ENCODE measurements at regions not wholly inside any gene's neighbourhood (a gene's known extent, or its start where the extent isn't known, plus 50 kb on each side); places are given as distances from the start of the nearest gene placed in this dataset.

DNA sequence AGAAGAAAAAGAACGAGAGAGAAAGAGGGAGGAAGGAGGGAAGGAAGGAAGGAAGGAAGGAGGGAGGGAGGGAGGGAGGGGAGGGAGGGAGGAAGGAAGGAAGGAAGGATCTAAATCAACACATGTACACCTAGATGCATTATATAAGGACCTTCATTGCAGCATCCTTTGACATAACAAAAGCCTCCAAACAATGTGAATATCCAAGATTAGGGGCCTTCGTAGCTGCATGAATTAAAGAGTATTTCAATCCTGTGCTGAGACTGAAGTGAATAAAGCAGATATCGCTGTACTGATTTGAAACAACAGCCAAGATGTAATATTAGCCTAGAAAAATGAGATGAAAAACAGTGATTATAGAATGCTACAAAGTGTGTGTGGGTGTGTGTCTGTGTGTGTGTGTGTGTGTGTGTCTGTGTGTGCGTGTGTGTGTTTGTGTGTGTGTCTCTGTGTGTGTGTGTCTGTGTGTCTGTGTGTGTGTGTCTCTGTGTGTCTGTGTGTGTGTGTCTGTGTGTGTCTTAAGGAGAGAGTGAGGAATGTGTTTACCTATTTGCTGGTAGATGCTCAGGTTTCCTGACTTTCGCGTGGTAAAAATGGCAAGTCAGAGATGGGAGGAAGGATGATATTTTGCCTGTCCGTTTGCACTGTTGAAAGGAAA, 129.0 kb upstream of the PTPN1 start:
- TF ChIP-seq, protein P1, sequence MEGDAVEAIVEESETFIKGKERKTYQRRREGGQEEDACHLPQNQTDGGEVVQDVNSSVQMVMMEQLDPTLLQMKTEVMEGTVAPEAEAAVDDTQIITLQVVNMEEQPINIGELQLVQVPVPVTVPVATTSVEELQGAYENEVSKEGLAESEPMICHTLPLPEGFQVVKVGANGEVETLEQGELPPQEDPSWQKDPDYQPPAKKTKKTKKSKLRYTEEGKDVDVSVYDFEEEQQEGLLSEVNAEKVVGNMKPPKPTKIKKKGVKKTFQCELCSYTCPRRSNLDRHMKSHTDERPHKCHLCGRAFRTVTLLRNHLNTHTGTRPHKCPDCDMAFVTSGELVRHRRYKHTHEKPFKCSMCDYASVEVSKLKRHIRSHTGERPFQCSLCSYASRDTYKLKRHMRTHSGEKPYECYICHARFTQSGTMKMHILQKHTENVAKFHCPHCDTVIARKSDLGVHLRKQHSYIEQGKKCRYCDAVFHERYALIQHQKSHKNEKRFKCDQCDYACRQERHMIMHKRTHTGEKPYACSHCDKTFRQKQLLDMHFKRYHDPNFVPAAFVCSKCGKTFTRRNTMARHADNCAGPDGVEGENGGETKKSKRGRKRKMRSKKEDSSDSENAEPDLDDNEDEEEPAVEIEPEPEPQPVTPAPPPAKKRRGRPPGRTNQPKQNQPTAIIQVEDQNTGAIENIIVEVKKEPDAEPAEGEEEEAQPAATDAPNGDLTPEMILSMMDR (IDR thresholded peaks at IDR 0.05), result no peak
- no peak for TF ChIP-seq POLR2AphosphoS5 (IDR thresholded peaks at IDR 0.05; ENCODE audit: insufficient read depth in 1 of 2, low read depth in 1 of 2)
- TF ChIP-seq POLR2A (IDR thresholded peaks at IDR 0.05), result no peak
- H3K27me3 ChIP-seq, result no peaks in the 10 kb centered on the region
- no peak overlapping the region for H3K4me3 ChIP-seq
- no peak for DNase-seq (ENCODE audit: extremely low spot score in 2 of 2)
- intact Hi-C loops (cut with DNase I), result loop anchor here (5.0 kb wide), 1 partner anchor 71 kb away; no protein-coding TSS in a partner anchor
- peaks cover 38% of the 10 kb centered on the region for H3K4me1 ChIP-seq
- H3K9me3 ChIP-seq, result no peaks in the 10 kb centered on the region
- peak overlapping the region; percentile 74 for H3K27ac ChIP-seq
- no peaks in the 10 kb centered on the region for H3K36me3 ChIP-seq

DNA sequence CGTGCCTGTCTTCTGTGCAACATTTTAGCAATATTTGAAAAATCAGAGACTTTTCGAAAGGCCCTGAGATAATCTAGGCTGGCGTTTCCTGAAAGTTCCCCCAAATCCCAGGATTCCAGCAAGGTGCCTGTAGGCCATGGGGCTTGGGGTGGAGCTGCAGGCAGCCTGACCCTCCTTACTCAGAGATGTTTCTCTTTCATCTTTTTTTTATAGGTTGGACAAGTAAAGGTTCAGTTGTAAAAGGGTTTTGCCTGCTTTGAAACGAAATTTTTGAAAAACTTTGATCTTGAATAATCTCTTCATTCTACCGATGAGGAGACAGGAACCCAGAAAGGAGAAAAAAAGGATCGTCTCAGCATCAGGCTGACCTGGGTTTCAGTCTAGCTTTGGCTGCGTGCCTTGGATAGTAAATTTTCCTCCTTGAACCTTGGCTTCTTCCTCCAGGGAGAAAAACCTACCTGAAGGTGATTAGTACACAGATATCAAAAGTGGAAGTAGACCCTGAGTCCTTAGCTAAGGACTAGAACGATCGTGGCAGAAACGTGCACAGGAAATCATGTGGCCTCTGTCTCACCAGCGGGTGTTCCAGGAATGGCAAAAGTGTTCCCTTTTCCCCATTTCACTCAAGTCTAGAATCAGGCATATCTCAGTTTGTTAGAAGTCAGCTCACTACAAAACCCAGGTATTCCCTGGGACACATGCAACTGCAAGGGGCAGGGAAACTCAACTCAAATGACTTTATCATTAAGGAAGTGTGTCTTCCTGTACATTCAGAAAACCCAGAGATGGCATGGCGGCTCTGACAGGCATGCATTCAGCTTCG, 128.2 kb upstream of the PTPN1 start:
- H3K9me3 ChIP-seq, result no peaks in the 10 kb centered on the region
- no peak overlapping the region for H3K4me3 ChIP-seq
- H3K4me1 ChIP-seq, result peaks cover 38% of the 10 kb centered on the region
- no peak overlapping the region for H3K27ac ChIP-seq
- intact Hi-C loops (cut with DNase I), result loop anchor here (5.0 kb wide), 1 partner anchor 70 kb away; no protein-coding TSS in a partner anchor
- TF ChIP-seq, protein P1 (IDR thresholded peaks at IDR 0.05), result no peak
- TF ChIP-seq POLR2AphosphoS5 (IDR thresholded peaks at IDR 0.05; ENCODE audit: insufficient read depth in 1 of 2, low read depth in 1 of 2) (no peak), POLR2A (IDR thresholded peaks at IDR 0.05) (no peak)
- DNase-seq (ENCODE audit: extremely low spot score in 2 of 2), result no peak
- H3K27me3 ChIP-seq, result no peaks in the 10 kb centered on the region
- H3K36me3 ChIP-seq, result no peaks in the 10 kb centered on the region

DNA sequence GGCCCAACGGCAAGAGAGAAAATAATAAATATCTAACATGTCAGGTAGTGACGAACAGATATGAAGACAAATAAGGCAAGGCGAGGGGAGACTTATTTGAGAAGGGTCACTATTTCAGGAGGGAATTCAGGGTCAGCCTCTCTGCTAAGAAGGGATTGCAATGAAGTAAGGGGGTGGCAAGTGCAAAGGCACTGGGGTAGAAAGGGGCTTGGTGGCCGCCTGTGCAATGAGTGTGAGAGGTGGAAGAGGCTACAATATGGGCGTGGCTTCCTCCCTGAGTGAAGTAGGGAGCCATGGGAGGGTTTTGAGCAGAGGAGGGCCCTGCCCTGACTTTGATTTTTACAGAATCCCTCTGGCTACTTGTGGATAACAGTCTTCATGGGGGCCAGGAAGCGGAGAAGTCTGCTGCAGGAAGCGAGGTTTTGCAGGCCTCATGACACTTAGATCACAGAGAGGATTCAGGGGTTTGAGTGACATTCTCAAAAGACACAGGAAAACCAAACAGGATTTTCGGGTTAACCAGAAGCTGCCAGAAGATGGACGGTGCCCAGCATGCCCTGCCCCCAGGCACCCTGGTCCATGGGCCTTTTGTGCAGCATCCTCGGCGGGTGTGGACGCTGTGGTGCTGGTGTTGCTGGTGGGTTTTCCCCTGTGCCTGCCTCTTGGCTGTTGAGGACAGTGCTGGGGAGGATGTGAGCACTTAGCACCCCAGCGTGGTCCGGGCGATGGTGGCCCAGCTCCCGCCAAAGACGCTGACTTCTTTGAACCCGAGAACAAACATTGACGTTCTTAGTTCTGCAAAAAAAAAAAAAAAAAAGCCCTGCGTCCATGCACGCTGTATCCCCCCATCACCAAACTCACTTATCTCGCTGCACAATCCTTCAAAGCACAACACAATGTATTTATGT, 124.2 kb upstream of the PTPN1 start:
- DNase-seq (ENCODE audit: extremely low spot score in 2 of 2), result no peak
- Histone ChIP-seq H3K9me3 (no peaks in the 10 kb centered on the region), H3K4me3 (no peak overlapping the region), H3K27me3 (no peaks in the 10 kb centered on the region), H3K4me1 (peaks cover 14% of the 10 kb centered on the region), H3K27ac (no peak overlapping the region), H3K36me3 (no peaks in the 10 kb centered on the region)
- intact Hi-C loops (cut with DNase I), result no loop called here
- TF ChIP-seq POLR2AphosphoS5 (IDR thresholded peaks at IDR 0.05; ENCODE audit: insufficient read depth in 1 of 2, low read depth in 1 of 2), result peak in 1 of 2 donors; percentile 33
- TF ChIP-seq, protein P1 (IDR thresholded peaks at IDR 0.05), result no peak
- TF ChIP-seq POLR2A (IDR thresholded peaks at IDR 0.05), result no peak

DNA sequence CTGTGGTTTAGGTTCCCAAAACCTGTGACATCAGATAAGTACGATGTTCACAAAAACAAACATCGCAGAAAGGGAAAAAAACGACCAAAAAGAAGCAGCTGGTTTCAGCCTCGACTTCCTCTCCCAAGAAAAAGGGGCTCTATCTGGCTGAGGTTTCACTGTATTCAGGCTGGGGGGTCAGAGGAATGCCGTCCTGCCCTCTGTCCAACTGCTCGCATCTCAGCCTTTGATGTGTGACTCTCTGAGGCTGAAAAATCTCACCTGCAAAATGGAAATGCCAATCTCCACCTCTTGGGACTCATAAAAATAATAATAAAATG, 123.6 kb upstream of the PTPN1 start:
- Histone ChIP-seq H3K4me3 (no peak overlapping the region), H3K27me3 (no peaks in the 10 kb centered on the region), H3K4me1 (peaks cover 10% of the 10 kb centered on the region), H3K36me3 (no peaks in the 10 kb centered on the region), H3K27ac (no peak overlapping the region), H3K9me3 (no peaks in the 10 kb centered on the region)
- intact Hi-C loops (cut with DNase I), result no loop called here
- TF ChIP-seq POLR2AphosphoS5 (IDR thresholded peaks at IDR 0.05; ENCODE audit: insufficient read depth in 1 of 2, low read depth in 1 of 2) (no peak), POLR2A (IDR thresholded peaks at IDR 0.05) (no peak)
- TF ChIP-seq, protein P1 (IDR thresholded peaks at IDR 0.05), result no peak
- DNase-seq (ENCODE audit: extremely low spot score in 2 of 2), result no peak
